Daoy (cell line): ENCODE measurements at regions not wholly inside any gene's neighbourhood (a gene's known extent, or its start where the extent isn't known, plus 50 kb on each side); places are given as distances from the start of the nearest gene placed in this dataset.

Experiments used
- DNase-seq: peaks from one replicate; pipeline ENCODE4 v3.0.0-alpha.2; 2015; ENCODE audit warnings: low read depth

DNA sequence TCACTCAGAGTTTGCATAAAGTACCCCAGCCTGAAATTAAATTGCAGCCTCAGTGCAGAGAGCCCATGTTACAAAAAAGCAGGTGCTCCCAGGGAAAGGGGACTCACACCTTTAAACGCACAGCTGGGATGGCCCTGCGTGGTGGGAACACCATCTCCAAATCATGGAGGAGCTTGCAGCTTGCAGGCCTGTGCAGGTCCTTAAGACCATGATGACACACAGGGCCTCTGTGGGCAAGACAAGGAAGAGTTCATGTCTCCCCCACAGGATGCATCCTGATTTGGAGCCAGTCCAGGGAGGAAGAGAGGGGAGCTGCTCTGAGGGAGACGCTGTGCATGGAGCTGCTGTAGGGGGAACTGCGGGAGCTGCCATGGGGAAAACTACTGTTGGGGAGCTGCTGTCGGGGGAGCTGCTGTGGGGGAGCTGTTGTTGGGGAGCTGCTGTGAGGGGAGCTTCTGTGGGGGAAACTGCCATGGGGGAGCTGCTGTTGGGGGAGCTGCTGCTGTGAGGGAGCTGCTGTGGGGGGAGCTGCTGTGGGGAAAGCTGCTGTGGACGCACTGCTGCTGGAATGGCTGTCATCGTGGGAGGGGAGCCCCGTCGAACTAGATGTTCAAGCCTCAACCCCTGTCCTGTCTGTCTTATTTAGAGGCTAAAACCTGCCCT is 113.9 kb downstream of the MATN1 start:
- DNase-seq, result peak; percentile 18

DNA sequence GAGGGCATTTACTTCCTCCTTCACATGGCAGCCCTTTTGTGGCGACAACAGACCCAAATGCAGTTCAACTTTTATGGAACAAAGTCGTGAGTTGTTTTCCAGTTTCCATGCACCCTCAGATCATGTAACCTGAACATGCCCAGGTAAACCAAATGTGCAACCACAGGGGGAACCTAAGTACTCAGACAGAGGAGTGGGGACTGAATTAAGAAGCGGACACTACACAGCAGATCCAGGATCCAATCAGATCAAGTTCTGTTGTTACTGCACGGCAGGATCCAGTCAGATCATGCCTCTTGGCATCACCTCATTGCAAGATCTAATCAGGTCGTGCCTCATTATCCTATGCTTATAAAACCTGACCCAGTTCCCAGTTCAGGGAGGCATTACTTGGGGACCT is 115.7 kb downstream of the MATN1 start:
- no peak for DNase-seq

DNA sequence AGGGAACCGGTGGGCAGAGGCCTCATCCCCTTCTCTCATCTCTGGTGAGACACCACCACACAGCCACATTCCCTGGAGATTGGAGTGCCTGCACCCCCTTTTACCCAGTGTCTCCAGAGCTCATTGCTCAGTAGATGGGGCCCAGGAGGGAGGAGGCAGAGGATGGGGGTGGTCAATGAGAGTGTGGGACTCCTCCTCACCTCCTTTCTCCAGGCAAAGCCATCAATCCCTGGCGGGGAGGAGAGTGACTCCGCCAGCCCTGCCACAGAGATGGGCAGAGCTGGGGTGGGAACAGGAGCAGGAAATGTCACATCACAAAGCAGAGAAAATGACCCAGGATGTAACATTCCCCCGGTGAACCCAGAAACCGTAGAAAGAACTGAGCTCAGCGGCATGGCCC is 117.2 kb downstream of the MATN1 start:
- no peak for DNase-seq

DNA sequence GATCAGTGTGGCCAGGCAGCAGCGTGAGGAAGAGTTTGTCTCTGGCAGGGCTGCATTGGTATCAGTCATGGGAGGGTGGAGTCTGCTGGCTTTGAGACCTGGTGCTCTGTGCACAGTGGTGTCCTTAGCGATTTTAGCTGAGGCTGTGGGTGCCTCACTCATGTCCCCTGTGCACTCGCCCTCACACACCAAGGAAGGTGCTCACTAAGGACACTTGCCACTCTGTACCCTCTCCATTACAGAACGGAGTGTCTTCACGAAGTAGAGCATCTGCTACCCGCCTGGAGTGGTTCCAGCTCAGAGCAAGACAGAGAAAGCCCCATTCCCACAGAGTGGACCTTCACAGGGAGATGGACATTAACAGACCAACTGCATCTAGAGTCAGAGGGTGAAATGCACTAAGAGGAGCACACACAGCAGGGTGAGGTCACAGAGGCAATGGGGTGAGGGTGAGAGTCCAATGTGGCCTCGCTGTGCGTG is 117.9 kb downstream of the MATN1 start:
- no peak for DNase-seq

DNA sequence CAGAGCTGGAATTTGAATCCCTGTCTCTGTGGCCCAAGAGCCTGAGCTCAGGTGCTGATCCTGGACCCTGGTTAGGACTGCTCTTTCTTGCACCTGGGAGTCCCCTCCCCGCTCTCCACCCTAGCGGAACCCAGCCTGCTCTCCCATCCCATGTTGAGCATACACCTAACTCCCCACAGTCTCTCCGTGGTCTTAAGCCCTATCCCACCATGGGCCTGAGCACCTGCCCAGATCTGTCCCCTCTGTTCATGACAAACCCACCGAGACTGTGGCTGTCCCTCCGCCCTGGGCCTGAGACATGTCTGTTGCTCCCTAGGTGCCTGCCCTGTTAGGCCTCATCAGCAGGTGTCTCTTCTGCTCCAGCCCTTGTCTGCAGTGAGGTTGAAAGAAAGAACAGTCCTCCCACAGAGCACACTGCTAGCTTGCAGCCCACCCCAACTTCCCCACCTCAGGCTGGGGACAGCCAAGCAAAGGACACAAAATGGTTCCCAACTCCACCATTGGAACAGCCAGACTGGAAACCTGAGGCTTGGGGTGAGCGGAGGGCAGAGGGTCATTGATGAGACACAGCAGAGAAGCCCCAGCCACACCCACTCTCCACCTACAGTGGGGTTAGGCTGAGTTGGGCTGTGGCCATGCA is 118.5 kb downstream of the MATN1 start:
- DNase-seq, result no peak

DNA sequence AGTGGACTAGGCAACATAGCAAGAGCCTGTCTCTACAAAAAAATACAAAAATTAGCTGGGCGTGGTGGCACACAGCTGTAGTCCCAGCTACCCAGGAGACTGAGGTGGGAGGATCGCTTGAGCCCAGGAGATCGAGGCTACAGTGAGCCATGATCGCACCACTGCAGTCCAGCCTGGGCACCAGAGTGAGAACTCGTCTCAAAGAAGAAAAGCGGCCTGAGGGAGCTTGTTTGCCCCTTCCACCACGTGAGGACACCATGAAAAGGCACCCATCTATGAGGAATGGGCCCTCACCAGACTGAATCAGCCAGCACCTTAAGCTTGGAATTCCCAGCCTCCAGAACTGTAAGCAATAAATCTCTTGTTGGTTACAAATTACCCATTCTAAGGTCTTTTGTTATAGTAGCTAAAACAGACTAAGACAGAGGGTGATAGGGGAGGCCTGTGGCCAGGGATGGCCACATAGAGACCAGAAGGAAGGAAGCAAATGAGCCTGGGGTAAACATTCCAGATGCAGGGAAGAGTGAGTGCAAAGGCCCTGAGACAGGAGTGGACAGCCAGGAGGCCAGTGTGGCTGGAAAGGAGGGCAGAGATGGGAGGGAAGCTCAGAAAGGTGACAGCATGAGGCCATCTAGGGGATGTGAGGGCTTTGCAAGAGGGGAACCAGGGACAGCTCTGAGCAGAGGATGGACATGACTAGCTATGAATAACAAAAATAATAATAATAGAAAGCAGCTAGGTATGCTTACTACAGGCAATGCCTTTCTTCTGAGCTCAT is 120.1 kb downstream of the MATN1 start:
- no peak for DNase-seq

DNA sequence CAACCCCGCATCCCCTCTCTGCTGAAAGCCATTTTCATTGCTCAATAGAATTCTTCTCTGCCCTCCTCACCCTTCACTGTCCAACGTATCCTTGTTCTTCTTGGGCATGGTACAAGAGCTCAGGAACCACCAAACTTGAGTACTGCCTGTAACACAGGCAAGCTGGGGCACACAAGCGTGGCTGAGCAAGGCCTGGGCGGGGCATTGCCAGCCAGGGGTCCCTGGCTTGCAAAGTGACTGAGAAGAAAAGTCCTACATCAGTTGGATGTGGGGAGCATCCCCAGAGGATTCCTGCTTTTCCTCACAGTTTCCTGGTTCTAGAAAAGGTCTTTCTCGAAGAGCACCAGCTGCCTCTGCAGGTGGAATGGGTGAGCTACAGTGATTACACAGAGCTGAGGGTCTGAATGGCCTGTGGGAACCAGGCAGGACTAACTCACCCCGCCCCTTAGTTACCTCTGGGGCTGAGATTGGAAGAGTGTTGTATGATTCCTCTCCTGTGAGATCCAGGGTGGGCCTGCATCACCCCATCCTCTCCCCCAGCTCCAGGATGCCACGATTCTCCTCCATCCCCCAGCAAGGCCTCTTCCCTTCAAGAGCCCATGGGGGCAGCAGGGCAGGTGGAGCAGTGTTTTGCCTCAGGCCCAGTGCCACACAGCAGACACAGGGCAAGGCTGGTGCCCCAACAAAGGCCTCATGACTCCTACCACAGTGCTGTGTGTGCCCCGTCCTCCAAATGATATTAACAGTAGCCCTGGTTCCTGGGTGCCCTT is 121.9 kb downstream of the MATN1 start:
- DNase-seq, result no peak

DNA sequence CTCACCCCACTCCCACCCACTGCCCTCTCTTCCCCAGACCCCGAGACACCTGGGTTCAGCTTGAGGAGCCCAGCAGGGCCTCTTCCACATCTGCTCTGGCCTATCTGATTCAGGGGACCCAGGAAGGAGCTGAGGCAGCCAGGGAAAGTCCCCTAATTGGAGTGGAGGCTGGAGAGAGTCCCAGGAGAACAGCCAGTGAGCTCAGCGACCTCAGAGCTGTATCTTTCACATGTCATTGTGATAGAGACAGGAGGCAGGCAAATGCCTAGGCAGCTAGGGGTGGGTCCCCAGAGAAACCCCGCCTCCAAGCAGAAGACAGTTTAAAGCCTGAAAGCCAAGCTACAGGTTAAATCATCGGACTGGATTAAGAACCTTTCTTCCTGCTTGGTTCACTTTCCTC is 122.7 kb downstream of the MATN1 start:
- DNase-seq, result no peak

DNA sequence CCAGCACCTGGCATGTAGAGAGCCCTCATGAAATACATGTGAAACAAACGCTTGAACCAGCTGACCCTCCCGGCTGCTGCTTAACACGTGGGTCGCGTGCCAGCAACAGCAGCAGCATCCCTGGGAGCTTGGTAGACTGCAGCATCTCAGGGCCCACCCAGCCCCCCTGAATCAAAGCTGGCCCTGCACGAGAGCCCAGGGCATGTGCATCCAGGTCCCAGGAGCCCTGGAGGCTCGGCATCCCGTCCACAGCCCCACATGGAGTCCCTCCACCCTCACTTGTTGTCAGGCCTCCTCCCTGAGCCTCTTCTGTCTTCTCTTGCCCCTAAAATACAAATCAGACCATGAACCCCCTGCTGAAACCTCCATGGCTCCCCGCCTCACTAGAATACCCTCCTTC is 123.1 kb downstream of the MATN1 start:
- no peak for DNase-seq

DNA sequence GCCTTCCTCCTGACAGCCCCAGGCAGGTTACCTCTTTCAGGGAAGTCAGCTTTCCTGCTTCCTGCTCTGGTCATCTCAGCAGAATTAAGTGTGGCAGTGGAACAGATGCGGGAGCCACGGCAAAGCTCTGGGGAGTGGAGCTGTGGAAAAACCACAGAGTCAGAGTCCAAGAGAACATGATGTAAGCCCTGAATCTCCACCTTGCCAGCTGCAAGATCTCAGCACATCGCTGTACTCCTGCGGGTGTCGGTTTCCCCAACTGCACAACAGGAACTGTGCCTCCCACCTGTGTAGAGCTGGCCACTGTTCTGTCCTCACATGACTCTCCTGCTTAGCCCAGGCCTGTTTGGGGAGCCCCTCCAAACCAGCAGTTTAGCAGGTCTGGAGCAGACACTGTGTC is 123.7 kb downstream of the MATN1 start:
- no peak for DNase-seq

DNA sequence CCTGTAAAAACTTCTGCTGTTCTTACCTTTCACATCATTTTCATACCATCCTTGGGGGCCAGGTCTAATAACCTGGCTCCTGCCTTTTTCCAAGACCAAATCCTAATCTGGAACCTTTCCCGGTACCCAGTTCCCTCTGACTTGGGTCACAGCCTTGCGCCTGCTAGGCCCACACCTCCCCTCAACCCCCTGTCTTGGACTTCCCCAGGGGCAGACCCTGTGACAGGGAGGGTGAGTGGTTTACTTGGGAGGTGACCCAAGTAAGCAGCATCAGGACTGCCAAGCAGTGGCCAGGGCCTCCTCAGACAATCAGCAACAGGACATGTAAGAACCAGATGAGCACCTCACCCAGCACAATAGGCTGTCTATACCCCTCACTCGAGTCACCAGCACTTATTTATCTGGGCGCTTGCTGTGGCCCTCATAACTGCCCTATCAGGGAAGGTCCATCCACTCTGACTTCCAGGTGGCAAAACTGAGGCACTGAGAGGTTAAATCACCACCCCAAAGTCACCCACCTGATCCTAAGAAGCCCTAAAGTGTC is 124.7 kb downstream of the MATN1 start:
- DNase-seq, result no peak

DNA sequence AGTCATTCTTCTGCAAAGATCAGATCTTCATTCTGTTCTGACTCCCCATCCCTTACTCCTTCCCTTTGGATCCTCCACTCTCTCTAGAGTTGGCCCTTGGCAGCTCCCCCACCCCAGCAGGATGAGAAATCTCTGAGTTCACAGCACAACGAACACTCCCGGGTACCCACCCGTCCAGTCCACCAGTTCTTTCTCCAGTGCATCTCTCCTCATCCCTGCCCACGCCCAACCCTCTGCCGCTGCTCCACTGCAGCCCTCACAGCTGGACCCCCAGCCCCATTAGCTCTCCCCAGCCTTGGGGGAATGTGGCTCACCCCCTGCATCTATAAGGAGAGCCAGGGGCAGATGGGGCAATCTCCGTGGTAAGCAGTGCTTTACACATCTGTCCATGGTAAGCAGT is 125.7 kb downstream of the MATN1 start:
- DNase-seq, result no peak

DNA sequence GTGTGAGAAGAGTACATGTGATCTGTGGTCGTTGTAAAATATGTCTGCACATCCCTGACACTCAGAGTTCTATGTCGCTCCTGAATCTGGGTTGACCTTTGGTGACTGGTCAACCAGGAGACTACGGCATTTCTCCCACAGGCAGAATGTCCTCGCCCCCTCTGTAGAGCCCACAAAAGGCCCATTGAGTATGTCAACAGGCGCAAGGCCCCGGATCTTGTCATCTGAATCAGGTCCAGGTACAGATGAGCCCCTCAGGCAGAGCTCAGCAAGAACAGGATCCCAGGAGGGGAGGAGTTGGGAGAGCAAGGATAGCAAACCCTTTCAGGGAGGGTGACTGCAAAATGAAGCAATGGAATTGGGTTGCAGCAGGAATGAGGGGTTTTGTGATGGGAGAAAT is 126.5 kb downstream of the MATN1 start:
- no peak for DNase-seq

DNA sequence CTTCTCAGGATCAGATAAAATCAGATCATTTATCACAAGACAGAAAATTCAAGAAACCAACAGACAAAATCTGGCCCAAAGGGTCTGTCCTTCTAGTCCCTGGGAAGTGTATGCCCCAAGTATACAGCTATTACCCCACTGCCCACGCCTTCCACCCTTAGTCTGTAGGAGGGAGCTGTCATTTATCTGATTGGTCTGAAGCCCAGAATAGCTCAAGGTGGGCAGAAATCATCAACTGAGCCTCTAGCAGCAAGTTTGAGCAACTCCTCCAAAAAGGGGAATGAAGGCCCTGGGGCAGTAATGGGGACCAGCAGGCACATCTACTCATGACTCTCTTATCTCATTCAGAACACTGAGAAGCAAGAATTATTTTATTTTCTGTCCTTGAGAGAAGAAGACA is 126.9 kb downstream of the MATN1 start:
- DNase-seq, result no peak

DNA sequence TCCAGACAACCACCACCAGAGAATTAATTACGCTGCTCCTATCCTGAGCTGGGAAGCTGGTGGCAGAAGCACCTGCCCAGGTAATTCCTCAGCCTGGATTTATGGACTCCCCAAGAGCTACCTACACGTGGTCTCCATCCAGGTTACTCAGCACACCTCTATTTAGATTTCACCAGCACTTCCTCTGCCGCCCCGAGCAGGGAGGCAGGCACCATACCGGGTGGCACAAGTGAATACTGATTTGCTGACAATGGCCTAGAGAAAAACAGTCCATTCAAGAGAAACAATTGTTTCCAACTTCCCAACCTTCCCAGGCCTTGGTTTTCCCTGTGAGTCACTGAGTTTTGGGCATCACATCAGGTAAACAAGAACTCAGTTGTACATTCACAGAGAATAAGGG is 134.3 kb downstream of the MATN1 start:
- DNase-seq, result no peak

DNA sequence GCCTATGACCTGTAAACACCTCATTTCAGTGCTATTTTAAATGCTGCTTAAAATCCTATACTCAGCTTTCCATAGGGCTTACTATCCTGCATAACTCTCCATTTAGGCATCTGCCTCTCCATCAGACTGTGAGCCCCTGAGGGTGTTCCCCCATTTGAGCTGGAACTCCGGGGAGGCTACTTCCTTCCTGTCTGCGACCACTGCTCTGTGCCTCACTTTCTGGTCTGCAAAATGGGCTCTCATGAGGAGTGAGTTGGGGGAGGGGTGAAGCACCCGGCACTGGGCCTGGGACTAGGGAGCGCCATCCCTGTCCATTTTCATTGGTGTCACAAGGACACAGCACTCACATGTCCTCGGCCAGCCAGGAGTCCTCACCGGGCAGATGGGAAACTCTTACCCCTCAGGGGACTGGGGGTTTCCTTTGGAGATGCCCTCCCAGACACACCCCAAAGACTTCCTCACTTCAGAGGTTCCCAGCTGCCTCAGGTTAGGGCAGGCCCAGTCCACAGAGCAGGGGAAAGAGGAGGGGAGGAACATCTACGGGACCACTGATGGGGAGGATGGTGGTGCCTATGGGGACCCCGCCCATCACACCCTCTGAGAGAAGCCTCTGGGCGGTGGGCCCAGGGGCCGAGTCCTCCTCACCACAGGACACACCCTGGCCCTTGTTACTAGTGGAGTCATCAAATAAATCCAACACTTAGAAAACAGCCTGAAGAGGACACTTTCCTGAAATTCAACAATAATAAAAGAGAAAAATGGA is 134.9 kb downstream of the MATN1 start:
- no peak for DNase-seq

DNA sequence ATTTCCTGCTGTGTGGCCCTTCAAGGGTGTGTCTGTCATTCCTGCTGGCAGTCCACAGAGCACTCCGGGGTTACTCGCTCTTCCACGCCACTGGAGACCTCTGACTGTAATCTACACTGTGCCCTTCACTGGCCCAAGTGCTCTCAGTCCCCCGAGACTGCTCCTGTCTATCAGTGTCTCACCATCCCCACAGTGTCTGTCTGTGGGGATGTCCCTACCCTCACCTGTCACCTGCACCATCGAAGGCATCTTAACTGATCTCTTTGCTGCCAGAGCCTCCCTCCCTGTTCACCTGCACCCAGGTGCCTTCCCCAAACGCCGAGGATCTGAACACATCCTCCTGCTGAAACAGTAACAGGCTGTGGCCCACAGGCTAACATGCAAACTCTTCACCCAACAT is 136.7 kb downstream of the MATN1 start:
- no peak for DNase-seq

DNA sequence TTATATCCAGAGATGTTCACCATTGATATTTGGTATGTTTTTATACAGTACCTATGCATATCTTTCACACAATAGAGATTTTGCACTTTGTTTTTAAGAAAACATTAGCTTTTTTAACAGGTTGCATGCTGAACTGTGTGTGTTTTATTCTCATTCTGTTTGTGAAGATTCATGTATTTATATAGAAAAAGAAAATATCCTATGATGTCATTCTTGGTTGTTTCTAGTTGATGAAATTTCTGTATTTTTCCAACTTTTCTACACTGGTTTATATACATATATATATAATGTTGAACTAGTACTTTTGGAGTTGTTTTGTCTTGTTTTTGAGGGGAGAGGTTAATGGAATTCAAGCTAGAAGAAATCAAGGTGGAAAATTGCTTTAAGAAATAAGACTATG is 143.8 kb downstream of the MATN1 start:
- DNase-seq, result no peak

DNA sequence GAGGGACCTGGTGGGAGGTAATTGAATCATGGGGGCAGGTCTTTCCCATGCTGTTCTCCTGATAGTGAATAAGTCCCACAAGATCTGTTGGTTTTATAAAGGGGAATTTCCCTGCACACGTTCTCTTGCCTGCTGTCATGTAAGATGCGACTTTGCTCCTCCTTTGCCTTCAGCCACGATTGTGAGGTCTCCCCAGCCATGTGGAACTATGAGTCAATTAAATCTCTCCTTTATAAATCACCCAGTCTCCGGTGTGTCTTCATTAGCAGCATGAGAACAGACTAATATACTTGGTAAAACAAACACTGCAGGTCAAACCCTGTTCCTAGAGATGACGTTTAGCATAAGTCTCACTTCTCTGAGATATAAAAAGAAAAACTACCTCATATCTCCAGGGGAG is 148.3 kb downstream of the MATN1 start:
- DNase-seq, result no peak

DNA sequence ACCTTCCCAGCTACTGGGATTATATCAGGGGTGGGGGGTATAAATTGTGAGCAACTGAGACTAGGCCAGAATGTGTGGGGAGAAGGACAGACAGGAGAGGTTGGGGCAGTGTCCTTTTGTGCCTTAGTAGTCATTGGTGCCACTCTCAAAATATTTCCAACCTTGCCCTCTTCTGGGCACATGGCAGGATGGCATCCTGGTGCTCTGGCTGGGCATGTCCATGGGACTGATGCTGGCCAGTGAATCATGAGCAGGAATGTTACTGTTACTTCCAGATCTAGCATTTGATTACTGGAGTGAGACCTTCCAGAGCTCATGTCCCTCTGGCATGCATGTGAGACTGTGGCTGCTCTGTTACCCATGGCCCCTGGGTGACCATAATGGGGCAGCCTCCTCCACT is 151.2 kb downstream of the MATN1 start:
- DNase-seq, result no peak

DNA sequence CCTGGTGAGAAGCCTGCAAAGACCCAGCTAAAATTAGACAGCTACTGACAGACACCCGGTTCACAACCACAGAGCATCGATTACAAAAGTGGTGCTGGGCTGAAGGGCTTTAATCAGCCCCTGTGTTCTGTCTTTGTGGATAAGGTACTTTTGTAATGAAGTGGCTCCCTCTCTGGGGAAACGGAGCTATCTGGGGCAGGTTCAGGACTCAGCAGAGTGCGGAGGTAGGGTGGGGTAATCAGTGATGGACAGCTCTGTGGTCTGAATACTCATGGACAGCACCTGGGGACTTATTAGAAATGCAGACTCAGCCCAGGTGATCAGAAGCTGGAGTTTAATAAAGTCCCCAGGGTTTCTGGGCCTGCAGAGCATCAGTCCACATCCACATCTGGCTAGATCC is 152.0 kb downstream of the MATN1 start:
- no peak for DNase-seq
